ENCODE measurements at regions not wholly inside any gene's neighbourhood (a gene's known extent, or its start where the extent isn't known, plus 50 kb on each side); places are given as distances from the start of the nearest gene placed in this dataset.

- WGBS, 2 donors: 71 to 89% methylated on average over 8 of the region's 8 CpGs
- Histone ChIP-seq H3K4me1 (no peaks in the 10 kb centered on the region), H3K4me3 (no peak overlapping the region), H3K27ac (no peak overlapping the region), H3K9me3 (no peaks in the 10 kb centered on the region), H3K36me3 (no peaks in the 10 kb centered on the region), H3K27me3 (no peaks in the 10 kb centered on the region)
- FAIRE-seq (no peak), ATAC-seq (no peak), DNase-seq (no peak)
- intact Hi-C loops (cut with DNase I): no loop called here
- no peak for TF ChIP-seq CTCF (IDR thresholded peaks at IDR 0.05)
Observed at GRCh38 chr2:180651596-180651995, 328.8 kb upstream of the UBE2E3 start.

- no peak for TF ChIP-seq CTCF (IDR thresholded peaks at IDR 0.05)
- Histone ChIP-seq H3K27me3 (no peaks in the 10 kb centered on the region), H3K9me3 (no peaks in the 10 kb centered on the region), H3K27ac (no peak overlapping the region), H3K4me1 (no peaks in the 10 kb centered on the region), H3K36me3 (no peaks in the 10 kb centered on the region), H3K4me3 (no peak overlapping the region)
- ATAC-seq (peak in 1 of 4 donors; percentile 47), FAIRE-seq (no peak), DNase-seq (no peak)
- intact Hi-C loops (cut with DNase I): no loop called here
- 43 to 56% methylated on average over 3 of the region's 3 CpGs for WGBS, 2 donors
Observed at GRCh38 chr2:180647621-180648020, 332.8 kb upstream of the UBE2E3 start.

GRCh38 chr2:180647221-180647620 is 333.2 kb upstream of the UBE2E3 start:
- FAIRE-seq (no peak), ATAC-seq (no peak), DNase-seq (no peak)
- Histone ChIP-seq H3K9me3 (no peaks in the 10 kb centered on the region), H3K27ac (no peak overlapping the region), H3K4me3 (no peak overlapping the region), H3K36me3 (no peaks in the 10 kb centered on the region), H3K27me3 (no peaks in the 10 kb centered on the region), H3K4me1 (no peaks in the 10 kb centered on the region)
- intact Hi-C loops (cut with DNase I): no loop called here
- TF ChIP-seq CTCF (IDR thresholded peaks at IDR 0.05): no peak

GRCh38 chr2:180646756-180647155 is 333.6 kb upstream of the UBE2E3 start:
- intact Hi-C loops (cut with DNase I): no loop called here
- FAIRE-seq: no peak
- Histone ChIP-seq H3K4me3 (no peak overlapping the region), H3K36me3 (no peaks in the 10 kb centered on the region), H3K27ac (no peak overlapping the region), H3K4me1 (no peaks in the 10 kb centered on the region), H3K9me3 (no peaks in the 10 kb centered on the region), H3K27me3 (no peaks in the 10 kb centered on the region)
- no peak for ATAC-seq
- WGBS, 2 donors: 53 to 74% methylated on average over 2 of the region's 2 CpGs
- DNase-seq: no peak
- no peak for TF ChIP-seq CTCF (IDR thresholded peaks at IDR 0.05)

- intact Hi-C loops (cut with DNase I): no loop called here
- no peak overlapping the region for H3K4me3 ChIP-seq
- 48 to 50% methylated on average over 2 of the region's 2 CpGs for WGBS, 2 donors
- no peak overlapping the region for H3K27ac ChIP-seq
- ATAC-seq (peak in 3 of 4 donors; percentile 38 to 65 (median 47)), FAIRE-seq (no peak), DNase-seq (no peak)
- no peaks in the 10 kb centered on the region for H3K36me3 ChIP-seq
- no peaks in the 10 kb centered on the region for H3K4me1 ChIP-seq
- no peaks in the 10 kb centered on the region for H3K27me3 ChIP-seq
- no peaks in the 10 kb centered on the region for H3K9me3 ChIP-seq
- TF ChIP-seq CTCF (IDR thresholded peaks at IDR 0.05): no peak
Observed at GRCh38 chr2:180644709-180645108, 335.7 kb upstream of the UBE2E3 start.
